GM18909 (cell line): ENCODE measurements at regions not wholly inside any gene's neighbourhood (a gene's known extent, or its start where the extent isn't known, plus 50 kb on each side); places are given as distances from the start of the nearest gene placed in this dataset.

Experiments used
- ATAC-seq: cut with Tn5 transposase; IDR thresholded peaks from one replicate; pipeline ENCODE4 v1.9.1; 2021; ENCODE audit warnings: mild to moderate bottlenecking; ENCODE audit not compliant: unreplicated experiment, poor library complexity

DNA sequence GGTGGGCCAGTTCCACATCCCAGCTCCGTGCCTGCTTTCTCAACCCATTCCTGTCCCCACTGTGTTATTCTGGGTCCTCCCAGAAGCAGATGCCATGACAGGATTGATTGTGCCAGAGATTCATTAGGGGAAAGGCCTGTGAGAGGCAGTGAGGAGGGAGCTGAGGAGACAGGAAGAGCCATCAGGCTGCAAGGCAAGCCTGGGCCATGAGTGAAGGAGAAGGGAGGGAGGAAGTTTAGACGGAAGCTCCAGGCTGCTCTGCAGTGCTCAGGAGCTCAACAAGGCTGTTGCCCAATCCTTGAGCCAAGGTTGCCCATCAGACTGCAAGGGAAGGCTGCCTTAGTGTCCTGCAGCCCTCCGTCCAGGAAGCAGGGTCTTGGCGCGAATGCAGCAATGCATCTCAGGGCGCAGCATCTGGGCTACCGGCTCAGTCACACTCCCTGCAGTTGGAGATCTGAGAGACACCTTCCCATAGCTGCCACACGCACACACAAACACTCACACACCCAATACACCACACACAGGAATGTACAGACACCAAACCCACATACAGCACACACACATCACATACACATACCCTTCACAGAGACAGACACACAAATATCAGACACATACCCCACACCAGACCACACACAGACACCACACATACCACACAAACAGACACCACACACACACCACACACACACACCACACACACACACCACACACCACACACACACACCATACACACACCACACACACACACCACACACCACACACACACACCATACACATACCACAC, 139.5 kb upstream of the NDUFV2 start:
- no peak for ATAC-seq

DNA sequence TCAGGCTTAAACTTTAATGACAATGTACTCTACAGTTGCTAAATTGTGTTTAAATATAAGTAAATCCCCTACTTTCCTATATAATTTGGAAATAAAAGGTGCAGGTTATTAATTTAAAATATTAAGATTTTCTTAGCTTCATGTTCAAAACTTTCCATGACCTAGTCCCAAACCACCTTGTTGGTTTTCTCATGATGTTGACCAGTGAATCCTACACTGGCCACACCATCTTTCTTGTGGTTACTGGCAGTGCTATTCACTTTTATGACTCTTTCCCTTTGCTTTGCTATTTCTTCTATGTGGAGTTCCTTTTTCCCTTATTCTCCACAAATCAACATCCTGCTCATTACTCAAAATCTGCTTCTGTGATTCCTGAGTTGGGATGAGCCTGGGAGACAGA, 138.6 kb upstream of the NDUFV2 start:
- ATAC-seq: no peak

DNA sequence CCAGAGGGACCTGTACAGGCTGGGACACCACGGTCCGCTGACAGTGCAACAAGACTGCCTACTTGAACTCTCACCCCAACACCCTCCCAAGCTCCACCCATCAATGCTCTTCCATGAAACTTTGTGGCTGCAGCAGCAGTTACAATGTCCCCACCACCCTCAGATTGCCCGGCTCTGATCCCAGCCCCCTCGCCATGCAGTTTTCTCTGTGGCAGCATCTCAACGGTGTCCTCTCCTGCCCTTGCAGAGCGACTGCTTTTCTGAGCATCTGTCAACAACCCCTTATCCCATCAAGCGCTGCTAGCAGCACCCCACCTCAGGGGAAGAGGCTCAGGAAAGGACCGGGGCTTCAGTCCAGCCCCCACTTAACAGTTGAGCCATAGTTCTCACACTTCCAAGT, 137.1 kb upstream of the NDUFV2 start:
- ATAC-seq: no peak

DNA sequence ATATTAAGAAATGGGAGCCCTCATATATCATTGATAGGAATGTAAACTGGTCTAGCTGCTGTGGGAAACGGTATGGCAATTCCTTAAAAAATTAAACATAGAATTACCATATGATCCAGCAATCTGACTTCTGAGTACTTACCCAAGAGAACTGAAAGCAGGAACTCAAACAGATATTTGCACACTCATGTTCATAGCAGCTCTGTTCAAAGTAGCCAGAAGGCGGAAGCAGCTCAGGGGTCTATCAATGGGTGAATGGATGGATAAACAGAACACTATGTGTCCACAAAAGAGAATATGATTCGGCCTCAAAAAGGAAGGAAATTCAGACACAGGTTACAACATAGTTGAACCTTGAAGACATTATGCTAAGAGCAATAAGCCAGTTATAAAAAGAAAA, 135.7 kb upstream of the NDUFV2 start:
- no peak for ATAC-seq

DNA sequence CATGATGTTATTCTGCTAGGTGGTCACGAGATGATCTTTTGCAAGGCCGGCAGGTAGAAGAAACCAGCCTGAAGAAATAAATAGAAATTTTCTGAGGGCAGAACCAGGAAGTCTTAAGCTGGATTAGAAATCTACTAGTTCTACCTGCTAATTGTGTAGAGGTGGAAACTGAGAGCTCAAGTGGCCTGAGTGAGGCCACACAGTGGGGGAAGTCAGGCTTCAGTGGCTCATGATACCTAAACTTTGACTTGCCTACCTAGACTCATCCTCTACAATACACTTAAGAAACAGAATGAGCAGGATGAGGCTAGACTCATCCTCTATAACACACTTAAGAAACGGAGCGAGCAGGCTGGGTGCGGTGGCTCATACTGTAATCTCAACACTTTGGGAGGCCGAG, 134.9 kb upstream of the NDUFV2 start:
- ATAC-seq: no peak

DNA sequence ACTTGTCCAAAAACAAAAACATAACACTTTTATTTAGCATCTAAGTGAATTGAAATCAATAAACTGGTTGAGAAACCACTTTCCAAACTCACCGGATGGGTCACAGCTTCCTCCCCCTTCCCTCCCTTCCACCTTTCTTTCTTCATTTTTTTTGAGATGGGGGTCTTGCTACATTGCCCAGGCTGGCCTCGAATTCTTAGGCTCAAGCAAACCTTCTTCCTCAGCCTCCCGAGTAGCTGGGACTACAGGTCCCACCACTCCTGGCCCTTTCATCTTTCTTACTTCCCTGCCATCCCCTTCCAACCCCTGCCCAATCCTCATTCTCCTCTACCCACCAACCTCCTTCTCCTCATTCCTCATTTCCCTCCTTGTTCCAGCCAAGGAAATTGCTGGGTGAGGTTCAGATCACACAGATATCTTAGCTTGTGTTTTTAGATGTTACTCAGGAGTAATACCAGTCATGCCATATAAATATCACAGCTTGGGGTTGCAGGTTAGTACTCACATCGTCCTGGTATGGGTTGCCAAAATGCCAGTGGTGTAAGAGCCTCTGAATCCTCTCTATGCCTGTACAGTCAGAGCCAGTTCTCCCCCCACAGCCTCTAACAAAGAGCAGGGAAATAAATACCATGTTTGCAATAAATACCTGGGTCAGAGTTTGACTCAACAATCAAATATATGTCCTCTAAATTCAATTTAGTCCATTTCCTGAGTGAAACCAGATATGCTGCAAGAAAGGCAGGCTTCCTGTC, 132.7 kb upstream of the NDUFV2 start:
- no peak for ATAC-seq

DNA sequence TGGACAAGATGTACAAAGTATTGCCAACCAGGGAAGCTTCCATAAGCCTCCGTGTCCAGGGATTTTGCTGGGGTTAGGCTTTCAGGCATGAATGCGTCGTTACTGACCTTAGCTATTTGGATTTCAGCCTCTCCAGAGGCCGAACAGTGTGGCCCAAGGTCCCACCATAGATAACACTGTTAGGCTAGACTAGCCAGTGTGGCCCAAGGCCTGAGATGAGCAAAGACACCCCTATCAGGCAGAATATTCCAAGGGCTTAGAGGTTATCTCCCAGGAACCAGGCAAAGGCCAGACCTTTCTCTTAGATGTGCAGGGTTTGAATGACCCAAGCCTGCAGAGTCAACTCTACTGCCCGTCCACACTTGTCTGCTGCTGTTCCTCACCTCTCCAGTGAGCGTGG, 131.7 kb upstream of the NDUFV2 start:
- no peak for ATAC-seq

DNA sequence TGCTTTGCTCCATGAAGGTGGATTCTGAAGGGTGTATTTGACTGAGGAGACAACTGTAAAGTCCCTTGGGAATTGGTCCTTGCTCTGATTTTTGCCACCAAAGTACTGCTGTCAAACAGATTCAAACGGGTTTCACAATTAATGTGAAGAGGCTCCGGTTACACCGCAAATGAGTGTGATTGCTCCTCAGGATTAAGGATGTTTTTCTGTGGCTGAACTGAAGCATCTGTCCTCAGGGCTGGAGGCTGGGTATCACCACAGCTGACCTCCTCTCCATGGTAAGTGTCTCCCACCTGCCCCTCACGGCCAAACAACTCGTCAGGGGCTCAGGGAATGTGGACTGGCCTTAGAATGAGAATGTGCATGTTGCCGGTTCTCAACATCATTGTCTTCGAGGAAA, 130.4 kb upstream of the NDUFV2 start:
- ATAC-seq: no peak

DNA sequence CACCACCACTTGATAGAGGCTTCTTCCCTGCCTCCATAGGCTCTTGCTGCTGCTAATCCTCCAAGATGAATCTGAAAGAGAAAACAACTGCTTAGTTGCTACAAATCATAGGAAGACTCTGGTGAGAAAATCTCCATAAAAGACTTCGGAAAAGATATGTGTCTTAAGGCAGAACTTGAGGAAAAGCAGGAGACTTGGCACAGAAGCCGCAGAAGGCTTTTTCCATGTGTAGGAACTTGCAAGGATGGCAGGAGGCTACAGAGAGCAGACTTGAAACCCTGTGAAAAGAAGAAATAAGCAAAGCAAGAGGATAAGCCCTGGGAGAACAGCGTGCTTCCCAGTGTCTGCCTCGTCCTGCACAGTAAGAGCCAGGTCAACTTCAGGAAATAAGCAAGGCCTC, 128.2 kb upstream of the NDUFV2 start:
- no peak for ATAC-seq

DNA sequence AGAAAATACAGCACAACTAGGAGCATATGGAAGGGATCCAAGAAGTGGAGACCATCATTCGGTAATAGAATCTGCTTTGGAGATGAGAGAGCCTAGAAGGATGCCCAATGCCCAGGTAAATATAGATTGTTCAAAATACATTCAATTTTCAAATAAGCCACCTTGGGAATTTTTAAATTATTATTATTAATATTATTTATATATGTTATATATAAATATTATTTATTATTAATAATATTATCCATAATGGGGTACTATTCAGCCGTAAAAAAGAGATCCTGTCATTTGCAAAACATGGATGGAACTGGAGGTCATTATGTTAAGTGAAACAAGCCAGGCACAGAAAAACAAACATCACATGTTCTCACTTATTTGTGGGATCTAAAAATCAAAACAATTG, 127.8 kb upstream of the NDUFV2 start:
- ATAC-seq: no peak

DNA sequence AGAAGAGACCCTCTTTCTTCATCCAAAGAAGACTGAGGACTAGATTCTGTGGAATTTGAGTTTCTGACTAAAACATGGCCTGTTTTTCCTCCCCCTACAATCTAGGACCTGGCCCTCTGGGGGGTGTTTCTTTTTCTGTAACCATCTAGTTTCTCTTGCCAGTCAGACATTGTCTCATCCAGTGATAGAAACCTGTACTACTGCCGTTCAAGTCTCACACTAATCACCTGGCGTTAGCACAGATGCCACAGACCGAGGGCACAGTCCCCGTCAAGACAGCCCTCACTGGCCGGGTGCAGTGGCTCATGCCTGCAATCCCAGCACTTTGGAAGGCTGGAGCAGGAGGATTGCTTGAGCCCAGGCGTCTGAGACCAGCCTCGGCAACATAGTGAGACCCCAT, 126.9 kb upstream of the NDUFV2 start:
- ATAC-seq: no peak

DNA sequence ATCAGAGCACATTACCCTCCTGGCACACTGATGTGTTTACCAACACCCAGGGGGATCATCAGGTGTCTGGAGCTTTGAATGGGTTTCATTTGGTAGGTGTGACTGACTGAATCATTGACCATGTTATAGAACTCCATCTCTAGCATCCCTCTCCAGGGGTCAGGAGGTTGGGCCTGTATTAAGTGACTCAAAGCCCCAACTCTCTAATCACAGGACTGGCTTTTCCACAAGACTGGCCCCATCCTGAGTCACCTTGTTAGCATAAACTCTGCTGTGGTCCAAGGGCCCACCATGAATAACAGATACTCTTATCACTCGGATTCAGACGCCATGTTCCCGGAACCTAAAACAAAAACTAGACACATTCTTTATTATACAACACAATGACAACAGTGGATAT, 125.9 kb upstream of the NDUFV2 start:
- ATAC-seq: no peak

DNA sequence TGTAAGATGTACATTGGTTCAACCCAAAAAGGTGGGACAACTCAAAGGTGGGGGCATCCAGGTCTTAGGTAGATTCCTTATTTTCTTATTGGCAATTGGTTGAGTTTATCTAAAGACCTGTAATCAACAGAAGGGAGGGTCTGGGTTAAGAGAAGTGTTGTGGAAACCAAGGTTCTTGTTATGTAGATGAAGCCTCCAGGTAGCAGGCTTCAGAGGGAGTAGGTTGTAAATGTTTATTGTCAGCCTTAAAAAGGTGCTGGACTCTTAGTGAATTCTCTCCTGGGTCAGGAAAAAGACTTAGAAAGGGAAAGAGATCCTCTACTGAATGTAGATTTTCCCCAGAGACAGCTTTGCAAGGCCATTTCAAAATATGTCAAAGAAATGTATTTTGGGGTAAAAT, 125.3 kb upstream of the NDUFV2 start:
- ATAC-seq: no peak

DNA sequence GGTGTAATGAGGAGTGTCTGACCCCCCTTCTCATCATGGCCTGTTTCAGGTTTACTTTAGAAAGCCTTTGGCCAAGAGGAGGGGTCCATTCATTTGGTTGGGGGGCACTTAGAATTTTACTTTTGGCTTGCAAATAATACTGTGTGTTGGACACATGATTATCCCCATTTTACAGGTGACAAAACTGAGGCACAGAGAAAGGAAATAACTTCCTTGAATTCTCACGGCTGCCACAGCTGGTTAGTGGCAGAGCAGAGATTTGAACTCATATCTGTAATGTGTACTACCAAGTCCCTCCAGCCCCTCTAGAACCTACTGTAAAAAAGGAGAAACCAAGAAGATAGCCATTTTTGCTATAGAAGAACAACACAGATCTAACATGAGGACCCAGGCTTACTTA, 124.8 kb upstream of the NDUFV2 start:
- no peak for ATAC-seq

DNA sequence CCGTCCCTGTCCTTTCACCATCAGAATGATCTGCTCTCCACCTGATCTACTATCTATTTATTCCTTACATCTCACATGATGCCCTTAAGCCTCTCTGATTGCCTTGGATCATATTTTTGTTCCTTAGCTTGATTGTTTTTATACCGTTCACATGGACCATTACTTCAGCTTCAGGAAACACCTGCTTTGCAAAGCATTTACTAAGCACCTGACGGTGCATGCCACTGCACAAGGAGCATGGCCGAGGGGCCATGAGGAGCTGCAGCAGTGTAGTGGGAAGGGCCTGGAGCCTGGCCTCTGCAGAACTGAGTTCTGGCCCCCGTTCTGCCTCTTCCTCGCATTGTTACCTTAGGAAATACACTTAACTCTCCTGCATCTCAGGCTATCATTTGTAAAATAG, 124.1 kb upstream of the NDUFV2 start:
- no peak for ATAC-seq

DNA sequence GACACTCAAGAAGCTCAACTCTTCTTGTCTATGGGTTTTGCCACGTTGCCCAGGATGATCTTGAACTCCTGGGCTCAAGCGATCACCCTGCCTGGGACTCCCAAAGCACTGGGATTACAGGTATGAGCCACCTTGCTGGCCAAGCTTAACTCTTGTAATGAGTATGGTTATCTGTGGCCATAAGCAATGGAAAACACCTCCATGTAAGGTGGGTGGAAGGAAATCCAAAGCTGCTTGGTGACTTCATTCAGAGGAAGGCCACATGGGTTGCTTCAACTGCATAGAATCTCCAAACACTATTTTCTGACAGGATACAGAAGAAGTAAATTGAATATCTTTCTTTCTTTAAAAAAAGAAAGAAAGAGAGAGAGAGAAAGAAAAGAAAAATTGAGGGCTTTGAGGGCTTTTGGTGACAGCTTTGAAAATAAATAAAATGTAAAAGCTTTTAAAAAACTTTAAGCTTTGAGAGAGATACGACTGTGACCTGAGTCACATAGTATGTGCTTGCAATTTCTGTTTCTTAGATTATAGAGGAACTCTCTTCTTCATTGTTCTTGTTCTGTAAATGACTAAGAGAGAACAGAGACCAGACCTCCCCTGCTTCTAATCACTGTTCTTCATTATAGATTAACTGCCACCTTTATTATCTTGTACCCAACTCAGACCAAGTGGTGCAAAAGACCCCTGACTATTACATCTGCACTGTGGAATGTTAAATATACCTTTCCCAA, 123.1 kb upstream of the NDUFV2 start:
- no peak for ATAC-seq

DNA sequence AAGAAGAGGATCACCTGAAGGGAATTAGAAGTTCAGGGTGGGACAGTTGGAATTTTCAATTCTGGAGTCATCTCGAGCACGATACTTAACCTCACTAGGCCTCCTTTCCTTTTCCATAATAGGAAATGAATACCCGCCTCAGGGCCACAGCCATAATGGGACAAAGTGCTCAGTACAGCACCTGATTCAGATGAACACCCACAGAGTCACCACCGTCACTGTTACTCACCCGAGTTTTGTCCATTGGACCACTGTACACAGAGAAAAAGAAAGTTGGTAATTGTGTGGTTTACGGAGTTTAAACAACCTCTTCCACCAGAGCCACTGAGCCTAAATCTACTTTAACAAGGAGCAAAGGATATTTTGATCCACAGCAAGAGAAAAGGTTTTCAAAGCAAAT, 122.0 kb upstream of the NDUFV2 start:
- ATAC-seq: no peak

DNA sequence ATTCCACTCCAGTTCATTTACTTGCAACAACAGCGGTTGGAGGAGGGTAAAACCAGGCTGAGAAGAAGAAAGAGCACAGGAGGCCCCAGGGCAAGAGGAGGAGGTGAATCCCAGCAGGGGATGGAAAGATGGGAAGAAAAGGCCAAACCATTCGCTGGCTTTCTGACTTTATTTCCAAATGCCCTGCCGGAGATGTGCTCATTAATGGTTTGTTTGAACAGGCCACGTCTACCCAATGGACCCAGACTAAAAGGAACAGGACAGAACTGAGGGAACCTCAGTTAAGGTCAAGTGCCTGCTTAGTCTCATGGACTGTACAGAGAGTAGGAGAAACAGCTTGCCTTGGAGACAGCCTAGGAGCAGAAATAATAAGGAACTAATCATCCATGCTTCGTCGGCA, 121.6 kb upstream of the NDUFV2 start:
- ATAC-seq: no peak

DNA sequence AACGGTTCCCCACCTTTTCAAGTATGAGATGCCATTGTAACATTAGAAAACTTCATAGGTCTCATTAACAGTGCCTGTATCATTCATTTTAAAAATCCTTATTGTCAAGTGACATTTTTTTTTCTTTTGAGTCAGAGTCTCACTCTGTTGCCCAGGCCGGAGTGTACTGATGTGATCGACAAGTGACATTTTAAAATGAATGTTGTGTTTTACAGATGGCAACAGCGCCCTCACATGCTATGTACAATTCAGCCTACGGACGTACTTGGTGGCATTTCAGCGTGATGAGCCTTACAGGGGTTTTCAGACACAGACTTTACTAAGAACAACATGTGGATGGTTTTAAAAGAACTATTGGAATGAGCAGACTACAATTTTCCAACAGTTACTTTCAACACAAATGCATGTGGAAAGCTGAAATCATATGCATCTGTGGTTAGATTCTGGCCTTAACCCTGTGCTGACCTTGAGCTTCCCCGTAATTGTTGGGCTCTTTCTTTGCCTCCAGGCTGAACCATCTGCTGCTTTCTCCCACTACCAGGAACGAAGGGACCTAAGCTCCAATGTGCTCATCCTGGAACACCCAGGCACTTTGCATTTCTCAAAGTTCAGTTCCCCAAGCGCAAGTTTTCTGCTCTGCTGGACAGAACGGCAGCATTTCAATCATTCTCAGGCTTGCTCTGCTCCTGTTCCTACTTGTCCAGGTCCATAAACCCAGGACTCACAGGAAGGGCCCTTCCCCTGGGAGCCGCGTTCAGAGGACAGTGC, 119.9 kb upstream of the NDUFV2 start:
- no peak for ATAC-seq

DNA sequence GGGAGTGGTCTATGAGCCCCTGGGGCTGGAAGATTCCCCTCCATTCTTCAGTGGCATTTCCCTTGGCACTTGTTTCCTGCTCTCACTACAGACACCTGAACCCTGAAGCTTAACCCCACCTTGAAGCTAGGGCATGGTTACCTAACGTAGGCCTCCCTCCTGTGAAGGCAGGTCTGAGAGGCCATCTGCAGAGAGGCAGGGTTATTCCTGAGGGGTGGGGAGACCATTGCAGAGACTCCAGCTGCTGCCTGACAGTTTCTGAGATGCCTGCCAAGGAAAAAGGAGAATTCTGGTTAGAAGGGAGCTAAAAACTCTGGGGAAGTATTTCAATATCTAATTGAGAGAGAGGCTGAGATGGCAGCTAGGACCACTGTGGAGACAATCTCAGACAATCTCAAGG, 119.3 kb upstream of the NDUFV2 start:
- ATAC-seq: no peak
